Stimulated activated CD8-positive, alpha-beta memory T cell treated with anti-CD3 and anti-CD28 coated beads, Interleukin-7, amount 100 ng/mL, for 24 hours (primary cell): ENCODE measurements at regions not wholly inside any gene's neighbourhood (a gene's known extent, or its start where the extent isn't known, plus 50 kb on each side); places are given as distances from the start of the nearest gene placed in this dataset.
"Not testable (repeated sequence)": the region's sequence is repeated elsewhere in the genome, so short reads cannot be mapped to it uniquely, and the experiment has no call there.

Experiments
- DNase-seq: peaks from one replicate; pipeline ENCODE4 v3.0.0-alpha.2; 2020; ENCODE audit warnings: low read depth

DNA sequence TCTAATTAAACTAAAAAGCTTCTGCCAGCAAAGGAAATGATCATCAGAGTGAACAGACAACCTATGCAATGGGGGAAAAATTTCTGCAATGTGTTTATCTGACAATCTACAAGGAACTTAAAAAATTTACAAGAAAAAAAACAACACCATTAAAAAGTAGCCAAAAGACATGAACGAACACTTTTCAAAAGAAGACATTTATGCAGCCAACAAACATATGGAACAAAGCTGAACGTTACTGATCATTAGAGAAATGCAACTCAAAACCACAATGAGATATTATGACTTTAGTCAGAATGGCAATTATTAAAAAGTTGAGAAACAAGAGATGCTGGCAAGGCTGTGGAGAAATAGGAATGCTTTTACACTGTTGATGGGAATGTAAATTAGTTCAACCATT, 530.4 kb upstream of the DAB2 start:
- no peak for DNase-seq

DNA sequence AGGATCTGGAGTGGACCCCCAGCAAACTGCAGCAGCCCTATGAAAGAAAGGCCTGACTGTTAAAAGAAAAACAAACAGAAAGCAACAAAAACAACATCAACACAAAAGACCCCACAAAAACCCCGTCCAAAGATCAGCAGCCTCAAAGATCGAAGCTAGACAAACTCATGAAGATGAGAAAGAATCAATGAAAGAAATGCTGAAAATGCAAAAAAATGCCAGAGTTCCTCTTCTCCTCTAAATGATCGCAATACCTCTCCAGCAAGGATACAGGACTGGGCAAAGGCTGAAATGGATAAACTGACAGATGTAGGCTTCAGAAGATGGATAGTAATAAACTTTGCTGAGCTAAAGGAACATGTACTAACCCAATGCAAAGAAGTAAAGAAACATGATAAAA, 526.3 kb upstream of the DAB2 start:
- no peak for DNase-seq

DNA sequence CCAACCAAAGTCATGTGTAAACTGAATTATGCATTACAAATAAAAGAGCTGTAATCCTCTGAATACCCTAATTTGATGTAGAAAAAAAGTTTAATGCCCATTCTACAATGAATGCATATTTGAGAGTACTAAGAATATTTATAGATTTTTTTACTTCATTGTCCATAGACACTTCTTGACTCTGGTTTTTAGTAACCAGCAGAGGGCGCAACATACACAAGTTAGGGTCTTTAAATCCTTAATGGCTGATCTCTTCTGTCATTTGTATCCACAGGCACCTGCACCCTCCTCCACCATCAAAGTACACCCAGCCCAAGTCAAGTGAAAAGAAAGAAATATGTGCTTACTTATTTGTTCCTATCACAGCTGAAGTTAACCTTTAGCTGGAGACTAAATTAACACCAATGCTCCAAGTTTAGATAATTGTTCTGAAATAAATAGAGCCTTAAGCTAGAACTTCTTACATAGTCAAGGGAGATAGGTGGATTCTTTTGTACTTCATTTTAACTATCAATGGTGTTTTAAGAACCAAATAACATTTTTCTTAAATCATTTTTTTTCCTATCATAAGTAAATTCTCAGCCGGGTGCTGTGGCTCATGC, 524.2 kb upstream of the DAB2 start:
- DNase-seq: peak; percentile 13

DNA sequence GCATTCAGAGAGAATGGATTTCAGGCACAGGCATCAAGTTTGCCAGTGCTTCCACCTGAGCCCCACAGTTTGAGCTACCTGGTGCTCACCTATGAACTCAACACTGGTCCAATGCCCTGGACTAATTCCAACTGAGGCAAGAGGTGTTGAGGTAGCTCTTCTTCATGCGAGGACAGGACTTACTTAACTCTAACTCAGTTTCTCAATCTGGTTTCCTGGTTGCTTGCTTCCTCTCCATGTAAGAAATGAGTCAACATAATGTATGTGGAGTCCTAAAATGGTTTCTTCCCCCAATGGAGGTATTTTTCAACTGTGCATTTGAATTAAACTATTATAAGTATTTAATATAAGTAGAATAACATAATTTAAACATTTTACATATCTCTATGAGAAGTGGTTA, 523.6 kb upstream of the DAB2 start:
- DNase-seq: no peak

DNA sequence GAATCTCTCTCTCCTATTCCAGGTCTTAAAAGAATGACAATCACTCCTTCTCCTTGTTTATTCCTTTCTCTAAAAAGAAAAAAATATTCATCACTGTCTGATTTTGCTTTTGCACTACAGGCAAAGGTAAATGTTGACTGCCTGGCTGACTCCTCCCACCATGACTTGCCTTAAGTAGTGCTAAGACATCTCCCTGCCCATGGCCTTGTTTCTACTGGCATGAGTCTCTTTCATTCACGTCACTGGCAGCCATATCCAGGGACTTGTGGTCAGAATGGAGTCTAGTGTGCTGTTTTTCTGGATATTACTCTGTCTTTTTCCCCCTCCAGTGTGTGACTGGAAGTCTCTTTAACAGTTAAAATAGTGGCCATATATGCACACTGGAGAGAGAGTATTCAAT, 522.9 kb upstream of the DAB2 start:
- no peak for DNase-seq

DNA sequence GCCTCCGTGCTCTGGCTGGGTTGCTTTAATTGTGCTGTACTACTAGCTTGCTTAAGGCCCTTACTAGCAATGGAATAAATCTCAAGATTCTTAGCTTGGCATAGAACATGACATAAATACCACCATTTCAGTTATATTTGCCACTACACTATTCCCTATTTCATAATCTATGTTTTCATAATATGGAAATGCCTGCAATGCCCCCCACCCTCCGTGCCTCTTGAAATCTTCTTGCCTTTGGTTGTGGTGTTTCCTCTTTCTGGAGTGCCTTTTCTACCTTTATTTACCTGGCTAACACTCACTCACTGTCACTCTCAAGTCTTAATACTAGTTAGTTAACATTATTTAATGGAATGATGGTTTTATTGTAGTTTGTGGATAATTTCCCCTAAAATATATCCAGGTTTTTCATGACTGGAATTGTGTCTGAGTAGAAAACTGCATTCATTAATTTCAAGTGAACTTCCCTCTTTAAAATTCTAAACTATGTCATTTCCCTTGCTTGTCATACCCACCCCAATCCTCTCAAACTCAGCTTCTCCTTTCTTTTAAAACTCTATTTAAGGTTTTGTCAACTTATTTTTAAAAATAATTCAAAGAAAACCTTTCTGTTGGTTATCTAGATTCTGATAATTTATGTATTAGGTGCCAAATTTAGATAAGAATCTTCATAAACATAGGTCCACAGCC, 521.7 kb upstream of the DAB2 start:
- no peak for DNase-seq

DNA sequence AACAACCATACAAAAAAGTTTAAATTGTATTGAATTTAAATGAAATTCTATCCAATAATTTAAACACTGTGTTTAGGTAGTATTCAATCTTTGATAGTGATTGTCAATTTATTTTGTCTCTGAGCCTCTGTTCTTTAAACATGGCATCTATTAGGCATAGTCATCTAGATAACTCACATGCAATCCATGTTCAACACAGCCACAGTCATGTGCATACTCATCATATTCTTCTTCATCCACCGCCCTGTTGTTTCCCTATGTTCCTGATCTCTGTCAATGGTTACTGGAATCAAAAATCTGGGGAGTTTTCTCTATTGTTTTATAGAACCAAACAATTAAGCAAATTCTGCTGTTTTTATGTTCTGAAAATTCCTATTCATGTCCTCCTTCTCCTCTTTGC, 521.1 kb upstream of the DAB2 start:
- DNase-seq: no peak

DNA sequence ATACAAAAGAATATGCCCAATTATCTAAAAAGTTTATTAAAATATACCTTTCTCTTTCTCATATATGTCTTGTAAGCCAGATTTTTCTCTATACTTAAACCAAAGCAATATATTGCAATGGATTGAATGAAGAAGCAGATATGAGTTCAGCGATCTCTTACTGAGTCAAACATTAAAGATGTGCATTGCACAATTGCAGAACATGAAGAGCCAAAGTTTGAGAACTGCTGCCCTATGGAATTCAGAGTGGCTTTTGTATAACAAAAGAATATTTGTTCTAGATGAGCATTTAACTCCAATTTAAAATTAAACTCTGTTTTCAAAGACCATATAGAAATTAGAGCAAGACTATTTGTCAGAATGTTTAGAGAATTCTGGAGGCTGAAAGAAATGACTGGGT, 519.0 kb upstream of the DAB2 start:
- DNase-seq: no peak

DNA sequence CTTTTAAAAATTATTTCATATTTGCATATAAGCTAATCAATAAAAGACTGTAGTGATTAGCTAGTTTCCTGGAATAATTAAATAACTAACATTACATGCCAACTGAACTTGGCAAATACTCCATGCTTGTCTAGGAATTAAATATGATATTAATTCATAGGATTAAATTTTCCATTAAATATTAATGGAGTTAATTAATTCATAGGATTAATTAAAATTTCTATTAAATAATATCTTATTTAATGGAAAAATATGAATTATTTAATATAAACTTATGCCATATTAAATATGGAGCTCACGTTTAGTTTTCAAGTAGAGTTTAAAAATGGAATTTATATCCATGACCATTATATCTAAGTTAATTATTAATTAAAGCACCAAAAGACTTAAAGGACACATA, 517.8 kb upstream of the DAB2 start:
- no peak for DNase-seq

DNA sequence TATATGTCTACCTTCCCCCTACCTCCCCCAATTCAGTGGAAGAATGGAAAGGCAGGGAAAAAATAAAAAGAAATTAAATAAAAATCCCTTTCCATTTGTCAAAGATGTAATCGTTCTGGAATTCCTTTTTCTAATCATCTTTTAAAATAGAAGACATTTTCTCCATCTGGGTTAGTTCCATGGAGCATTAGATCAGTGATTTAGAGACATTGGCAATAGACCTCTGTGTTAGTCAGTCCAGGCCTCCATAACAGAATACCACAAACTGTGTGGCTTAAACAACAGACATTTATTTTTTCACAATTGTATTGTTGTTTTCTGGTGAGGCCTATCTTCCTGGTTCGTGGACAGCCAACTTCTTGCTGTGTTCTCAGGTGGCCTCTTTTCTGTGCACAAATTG, 516.6 kb upstream of the DAB2 start:
- DNase-seq: no peak

DNA sequence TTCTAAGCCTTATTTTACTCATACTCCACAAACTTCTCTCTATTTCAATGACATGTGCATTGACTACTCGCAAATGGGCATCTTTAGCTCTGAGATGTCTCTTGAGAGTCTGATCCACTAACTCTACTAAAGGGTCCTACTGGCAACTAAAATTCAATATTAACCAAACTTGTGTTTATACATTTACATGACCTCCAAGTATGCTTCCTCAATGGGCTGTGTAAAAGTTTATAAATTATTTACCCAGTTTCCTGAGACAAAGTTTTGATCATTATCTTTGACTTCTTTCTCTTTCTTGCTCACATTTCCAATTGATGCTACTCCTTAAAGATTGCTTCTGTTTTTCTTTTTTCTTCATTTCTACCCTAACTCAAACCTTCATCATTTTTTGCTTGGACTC, 510.1 kb upstream of the DAB2 start:
- no peak for DNase-seq

DNA sequence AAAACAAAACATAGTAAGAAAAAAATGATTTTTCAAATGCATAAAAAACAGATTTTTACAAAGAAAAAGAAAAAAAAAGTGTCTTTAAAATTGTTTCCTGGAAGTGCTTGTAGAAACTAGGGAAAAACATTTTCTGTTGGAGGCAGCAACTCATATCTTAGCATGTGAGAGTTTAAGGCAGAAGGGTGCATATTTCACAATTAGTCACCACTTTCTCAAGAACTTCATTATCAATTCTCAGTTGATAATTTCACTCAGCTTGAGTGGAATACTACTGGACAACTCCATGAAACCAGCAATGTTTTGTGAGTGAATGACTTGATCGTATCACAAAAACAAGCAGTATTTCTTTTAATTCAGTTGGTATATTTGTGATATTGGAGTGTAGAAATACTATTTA, 508.3 kb upstream of the DAB2 start:
- no peak for DNase-seq

DNA sequence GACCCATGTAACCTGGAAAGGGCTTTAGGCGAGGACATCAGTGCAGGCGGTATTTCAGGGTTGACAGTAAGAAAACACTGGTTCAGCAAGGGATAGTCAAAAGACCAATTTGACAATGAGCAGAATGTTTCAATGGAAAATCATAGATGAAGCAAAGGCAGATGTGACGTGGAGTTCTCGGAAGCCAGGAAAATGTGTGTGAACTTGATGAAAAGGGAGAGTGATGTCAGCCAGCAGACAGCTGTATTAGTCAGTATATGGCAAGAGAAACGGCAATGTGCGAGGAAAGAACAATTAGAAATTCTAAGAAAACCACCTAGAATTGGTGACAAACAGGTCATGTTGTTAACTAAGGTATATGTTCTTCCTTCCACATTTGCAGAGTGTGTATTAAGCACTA, 503.9 kb upstream of the DAB2 start:
- DNase-seq: no peak

DNA sequence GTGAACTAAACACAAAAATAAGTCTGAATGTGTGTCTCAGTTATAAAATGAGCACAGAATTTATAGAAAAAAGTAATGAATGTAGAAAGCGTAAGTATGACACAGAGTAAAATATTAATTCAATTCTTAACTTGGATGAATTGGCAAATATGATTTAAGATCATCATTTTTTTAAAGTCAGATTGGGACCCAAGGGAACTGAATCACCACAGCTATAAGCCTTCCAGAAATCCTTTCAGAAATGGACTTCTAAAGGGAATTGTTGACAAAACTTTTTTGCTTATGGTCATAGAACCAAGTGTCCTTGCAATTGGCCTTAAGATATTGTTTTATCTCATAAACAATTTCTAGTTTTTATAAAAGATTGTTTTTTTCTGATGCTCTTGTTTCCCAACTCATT, 495.1 kb upstream of the DAB2 start:
- no peak for DNase-seq

DNA sequence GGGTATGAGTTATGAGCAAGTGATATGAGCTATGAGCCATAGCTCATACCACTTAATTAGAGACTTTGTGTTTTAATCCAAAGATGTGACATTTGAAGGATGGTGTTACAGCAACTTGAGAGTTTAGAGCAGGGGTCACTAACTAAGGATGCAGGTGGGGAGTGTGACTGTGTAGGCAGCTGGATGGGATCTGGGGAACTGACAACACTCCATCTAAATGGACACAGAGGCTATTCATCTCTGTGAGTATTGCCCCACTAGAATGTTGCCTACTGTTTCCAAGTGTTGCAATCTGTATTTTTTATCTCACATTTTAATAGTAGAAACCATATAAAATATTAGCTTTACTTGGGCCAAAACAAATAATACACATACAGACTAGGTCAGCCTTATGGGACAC, 488.1 kb upstream of the DAB2 start:
- DNase-seq: no peak

DNA sequence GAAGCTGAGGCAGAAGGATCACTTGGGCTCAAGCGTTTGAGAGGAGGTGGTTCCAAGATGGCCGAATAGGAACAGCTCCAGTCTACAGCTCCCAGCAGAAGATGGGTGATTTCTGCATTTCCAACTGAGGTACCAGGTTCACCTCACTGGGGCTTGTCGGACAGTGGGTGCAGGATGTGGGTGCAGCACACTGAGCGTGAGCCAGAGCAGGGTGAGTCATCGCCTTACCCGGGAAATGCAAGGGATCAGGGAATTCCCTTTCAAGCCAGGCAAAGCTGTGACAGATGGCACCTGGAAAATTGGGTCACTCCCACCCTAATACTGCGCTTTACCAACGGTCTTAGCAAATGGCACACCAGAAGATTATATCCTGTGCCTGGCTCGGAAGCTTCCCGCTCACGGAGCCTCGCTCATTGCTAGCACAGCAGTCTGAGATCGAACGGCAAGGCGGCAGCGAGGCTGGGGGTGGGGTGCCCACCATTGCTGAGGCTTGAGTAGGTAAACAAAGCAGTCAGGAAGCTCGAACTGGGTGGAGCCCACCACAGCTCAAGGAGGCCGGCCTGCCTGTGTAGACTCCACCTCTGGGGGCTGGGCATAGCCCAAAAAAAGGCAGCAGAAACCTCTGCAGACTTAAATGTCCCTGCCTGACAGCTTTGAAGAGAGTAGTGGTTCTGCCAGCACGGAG, 482.6 kb upstream of the DAB2 start:
- DNase-seq: not testable (repeated sequence)

DNA sequence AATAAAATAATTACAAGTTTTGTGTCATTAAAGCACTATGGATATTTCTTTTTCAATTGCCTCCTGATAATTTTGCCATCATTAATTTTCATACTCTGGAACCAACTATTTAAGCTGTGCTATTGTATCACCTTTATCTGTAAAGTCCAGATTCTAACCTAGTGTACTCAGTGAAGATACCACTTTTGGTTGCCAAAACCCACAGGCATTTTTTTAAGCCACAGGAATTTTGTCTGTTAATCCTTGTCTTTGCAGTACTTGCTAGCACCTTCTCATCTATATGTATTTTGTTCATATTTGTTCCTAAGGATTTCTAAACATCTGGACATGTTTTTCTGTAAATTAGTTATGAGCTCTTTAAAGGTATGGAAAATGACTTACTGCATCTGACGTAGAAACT, 481.4 kb upstream of the DAB2 start:
- DNase-seq: no peak

DNA sequence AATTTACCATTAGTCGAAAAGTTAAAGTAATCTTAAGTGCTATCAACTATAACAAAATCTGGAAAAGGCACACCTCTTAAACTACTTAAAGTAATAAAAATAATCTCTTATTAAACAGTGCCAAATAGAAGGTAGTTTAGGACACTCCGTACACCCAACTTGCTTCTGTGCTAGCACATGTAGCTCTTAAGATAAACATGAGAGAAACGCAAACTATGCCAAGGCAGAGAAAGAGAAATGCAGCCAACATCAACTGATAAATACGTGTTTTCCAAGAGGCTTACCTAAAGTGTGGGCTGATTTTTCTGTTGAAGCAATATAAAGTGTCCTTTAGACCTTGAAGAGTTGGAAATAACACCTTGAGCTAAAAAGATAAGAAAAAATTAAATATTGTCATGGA, 480.6 kb upstream of the DAB2 start:
- DNase-seq: no peak

DNA sequence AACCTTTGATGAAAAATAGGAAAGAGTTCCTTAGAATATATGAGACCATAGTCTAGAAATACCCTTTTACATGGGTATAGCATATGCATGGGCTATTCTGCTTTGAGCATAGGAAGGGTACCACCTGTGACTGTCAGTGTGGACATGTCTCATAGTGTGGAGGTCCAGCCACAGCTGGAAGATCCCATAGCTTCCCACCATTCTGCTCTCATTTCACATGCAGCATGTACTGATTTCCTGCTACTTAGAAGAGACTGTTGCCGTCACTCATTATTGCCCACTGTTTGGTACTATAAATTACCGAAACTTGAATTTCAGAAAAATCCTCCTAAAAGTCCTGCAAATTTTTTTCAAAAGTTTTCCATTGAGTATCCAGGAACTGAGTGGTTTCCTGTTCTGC, 477.8 kb upstream of the DAB2 start:
- no peak for DNase-seq

DNA sequence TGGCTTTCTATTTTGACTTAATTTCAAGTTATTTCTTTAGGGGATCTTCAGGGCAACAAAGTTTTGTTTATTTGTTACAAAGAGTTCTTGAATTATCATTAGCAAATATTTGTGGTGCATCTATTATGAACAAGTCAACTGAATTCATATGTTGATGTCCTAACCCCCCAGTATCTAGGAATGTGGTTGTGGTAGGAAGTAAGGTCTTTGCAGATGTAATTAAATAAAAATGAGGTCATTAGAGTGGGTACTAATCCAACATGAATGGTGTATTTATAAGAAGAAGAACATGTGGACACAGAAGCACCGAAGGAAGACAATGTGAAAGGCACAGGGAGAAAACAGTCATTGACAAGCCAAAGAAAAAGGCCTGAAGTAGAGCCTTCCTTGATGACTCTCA, 474.0 kb upstream of the DAB2 start:
- DNase-seq: no peak

DNA sequence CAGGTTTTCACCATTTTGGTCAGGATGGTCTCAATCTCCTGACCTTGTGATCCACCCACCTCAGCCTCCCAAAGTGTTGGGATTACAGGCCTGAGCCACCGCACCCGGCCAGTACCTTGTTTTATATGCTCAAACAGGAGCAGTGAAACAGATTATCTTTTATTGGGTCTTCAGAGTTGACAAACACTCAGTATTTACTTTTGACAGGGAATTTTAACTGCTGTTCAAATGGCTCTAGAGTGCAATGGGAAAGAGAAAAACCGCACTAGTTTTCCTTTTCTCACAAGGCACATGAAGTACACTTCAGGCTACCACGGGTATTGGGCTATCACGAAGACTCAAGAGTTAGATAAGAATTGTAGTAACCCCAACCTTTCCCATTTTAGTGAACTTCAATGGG, 471.9 kb upstream of the DAB2 start:
- no peak for DNase-seq

DNA sequence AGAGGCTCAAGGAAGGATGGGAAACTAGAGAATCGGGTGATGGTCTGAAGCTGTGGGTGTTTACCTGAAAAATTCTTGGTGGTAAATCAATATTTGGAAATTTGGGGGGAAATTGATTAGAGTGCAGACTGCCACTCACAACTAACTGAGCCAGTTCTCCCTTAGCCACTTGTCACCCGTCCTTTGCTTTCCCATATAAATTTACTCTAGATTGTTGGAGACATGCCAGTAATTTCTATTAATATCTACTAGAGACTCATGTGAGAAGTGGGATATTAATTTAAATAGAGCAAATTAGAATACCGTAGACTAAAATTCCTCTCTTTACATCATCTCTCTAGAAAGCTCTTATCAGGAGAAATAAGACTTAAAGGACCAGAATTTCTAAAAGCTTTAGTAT, 471.3 kb upstream of the DAB2 start:
- no peak for DNase-seq

DNA sequence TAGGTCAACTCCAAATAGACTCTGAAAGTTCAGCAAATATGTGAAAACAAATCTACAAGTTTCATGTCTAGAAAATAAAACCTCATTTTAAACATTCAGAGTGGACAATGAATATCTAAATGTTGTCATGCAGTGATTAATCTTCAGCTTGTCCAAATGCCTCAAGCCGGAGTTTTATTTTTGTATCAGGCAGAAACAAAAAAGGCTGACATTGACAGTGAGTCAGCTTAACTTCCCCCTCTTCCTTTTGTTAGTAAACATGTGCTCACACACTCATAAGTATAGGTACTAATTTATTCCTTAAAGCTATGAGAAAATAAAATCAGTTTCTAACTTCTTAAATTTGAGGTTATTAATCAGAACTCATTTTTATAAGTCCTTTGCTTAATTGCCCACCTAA, 467.9 kb upstream of the DAB2 start:
- no peak for DNase-seq

DNA sequence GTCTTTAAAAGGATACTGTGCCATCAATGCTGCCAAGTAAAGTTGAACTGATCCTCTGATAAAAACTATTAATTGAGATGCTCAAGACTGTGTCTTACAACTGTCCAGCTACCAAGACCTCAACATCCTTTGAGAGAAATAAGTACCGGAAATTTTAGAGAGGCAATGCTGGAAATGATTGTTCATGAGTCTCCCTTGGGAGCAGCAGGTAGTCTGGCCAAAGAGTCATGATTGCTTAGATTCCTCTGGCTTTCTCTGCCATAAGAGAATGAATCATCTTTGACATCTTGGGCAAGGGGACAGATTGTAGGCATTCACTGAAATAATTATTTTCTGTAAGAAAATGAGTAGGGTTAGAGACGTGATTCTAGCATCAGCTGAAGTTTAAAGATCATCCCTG, 466.6 kb upstream of the DAB2 start:
- no peak for DNase-seq
